OCI-M1 (cell line): ENCODE measurements at regions not wholly inside any gene's neighbourhood (a gene's known extent, or its start where the extent isn't known, plus 50 kb on each side); places are given as distances from the start of the nearest gene placed in this dataset.
A peak's percentile ranks its signal among the peaks of the same experiment; 100 is the strongest.

Source experiments
- DNase-seq: peaks from one replicate; lab custom pipeline; 2025; lab: John Stamatoyannopoulos, UW

DNA sequence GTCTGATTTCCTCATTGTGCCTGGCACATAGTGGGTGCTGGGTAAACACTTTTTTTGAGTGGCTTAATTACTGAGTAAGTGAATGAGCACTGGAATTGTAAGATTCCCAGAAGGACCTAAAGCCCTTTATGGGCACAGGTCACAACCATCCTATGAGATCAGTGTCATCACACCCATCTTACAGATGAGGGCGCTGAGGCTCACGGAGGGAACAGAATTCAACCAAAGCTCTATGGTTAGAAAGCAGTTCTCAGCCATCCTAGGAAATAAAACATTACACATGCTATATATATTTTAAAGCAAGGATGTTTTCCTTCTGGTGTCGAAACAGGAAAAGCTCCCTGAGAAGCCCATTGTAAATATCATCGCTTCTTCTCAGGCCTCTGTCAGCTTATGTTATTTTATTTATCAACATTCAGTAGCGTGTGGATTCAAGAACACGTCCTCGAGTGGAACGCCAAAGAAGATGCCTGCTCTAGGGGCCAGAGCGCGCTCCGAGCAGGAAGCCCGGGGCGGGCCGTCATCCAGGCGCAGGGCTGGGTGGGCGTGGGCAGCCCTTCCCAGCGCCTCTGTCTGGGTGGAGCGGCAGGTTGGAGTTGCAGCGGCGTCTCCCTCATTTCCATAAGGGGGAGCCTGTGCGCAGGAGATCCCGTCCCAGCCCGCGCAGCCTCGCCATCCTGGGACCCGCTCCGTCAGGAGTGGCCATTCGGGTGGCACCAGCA lies 155.8 kb upstream of the SMIM23 start:
- peak; percentile 30 for DNase-seq

- DNase-seq = no peak
These were observed 155.1 kb upstream of the SMIM23 start for GRCh38 chr5:171630350-171631065.

- DNase-seq = peak; percentile 52
These were observed 153.0 kb upstream of the SMIM23 start for GRCh38 chr5:171632616-171633015.

DNA sequence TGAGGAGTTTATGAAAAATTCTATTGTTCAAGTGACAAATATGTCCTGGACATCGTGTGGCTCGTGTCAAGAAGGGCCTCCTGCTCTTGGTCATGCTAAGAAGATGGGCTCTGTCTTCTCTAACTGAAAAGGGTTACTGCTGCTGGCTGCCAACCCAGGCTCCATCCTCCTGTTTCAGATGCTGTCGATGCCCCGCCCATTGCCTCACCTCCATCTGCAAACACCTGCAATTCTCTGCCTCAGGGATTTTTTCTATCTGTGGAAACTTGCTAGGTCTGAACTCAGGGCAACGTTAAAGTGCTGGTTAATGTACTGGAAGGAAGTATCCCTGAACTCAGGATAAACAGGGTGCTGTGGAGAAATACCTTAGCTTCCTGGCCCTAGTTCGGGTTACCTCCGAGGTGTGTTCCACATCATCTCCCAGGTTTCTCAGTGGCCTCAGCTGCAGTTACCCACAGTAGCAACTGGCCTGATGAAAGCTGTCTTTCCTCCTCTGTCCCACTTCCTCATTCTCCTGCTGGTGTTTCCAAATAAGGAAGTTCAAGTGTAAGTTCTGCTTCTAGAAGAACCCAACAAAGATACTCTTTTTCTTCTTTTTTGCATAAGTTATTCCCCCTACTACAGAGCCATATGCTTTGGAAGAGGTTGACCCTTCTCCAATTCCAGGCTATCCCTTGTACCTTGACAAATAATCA lies 151.7 kb upstream of the SMIM23 start:
- peak; percentile 69 for DNase-seq

DNA sequence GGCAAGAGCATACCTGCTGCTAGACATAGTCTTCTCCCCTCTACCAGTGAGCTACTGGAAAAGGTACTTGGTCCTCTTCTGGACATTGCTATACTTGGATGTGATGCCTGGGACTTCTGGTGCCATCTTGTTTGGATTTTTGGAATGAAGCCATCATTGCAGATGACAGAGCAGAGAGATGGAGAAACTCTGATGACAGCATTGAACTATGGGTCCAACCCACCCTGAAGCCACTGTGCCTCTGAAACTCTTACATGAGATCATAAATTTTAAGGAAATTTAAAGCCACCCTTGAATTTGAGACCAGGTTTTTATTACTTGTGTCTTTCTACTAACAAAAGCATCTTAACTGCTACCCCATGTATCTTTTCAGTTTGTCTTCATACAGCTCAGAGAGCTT lies 151.1 kb upstream of the SMIM23 start:
- DNase-seq = no peak

DNA sequence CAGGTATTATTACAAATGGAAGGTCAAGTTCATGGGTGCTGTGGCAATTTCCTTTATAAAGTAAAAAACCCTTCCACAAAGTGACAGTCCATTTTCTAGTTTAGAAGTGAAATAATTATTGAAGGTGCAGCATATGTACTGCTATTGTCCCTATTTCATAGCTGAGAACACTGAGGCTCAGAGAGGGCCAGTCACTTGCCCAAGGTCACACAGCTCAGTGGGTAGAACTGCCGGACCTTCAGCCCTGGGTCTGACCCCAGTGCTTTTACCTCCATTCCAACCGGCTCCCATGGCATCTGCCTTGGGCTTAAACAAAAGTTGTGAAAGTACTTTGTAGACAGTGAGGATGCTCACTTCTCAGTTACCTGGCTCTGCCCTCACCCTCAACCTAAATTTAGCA lies 150.6 kb upstream of the SMIM23 start:
- DNase-seq = no peak

- DNase-seq = peak; percentile 33
These were observed 149.9 kb upstream of the SMIM23 start for GRCh38 chr5:171635561-171636245.

- no peak for DNase-seq
These were observed 147.8 kb upstream of the SMIM23 start for GRCh38 chr5:171637811-171638210.

GRCh38 chr5:171639205-171639621 lies 146.4 kb upstream of the SMIM23 start:
- no peak for DNase-seq

DNA sequence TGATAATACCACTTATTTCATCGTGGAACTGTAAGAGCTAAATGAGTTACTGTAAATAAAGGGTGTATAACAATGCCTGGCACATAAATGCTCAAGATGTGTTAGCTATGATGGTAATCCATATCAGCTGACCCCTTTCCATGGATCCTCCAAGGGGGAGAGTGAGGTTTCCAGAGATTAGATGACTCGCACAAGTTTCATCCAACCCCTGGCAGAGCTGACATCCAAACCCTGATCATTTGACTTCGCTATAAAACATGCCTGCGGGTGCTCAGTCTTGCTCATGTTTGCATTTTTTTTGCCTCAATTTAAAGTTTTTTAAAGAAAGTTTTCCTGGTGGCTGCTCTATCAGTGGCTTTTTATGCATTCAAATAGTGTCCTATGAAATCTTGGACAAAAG lies 145.7 kb upstream of the SMIM23 start:
- no peak for DNase-seq

GRCh38 chr5:171640480-171640879 lies 145.1 kb upstream of the SMIM23 start:
- no peak for DNase-seq

DNA sequence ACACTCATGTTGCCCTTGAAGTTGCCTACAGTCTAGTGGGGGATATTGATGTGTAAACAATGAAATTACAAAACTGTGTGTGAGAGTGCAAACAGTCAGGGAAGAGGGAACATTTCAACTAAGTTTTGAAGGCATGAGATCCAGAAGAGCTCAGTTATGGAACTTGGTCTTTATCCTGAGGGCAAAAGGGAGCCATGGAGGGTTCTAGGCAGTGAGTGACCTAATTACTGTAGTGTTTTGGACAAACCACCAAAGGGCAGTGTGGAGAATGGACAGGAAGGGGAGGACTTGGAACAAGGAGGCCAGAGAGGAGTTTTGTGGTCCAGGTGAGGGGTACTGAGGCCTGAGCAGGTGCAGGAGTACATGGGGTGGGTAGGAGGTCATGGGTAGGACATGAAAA lies 143.7 kb upstream of the SMIM23 start:
- DNase-seq = no peak

DNA sequence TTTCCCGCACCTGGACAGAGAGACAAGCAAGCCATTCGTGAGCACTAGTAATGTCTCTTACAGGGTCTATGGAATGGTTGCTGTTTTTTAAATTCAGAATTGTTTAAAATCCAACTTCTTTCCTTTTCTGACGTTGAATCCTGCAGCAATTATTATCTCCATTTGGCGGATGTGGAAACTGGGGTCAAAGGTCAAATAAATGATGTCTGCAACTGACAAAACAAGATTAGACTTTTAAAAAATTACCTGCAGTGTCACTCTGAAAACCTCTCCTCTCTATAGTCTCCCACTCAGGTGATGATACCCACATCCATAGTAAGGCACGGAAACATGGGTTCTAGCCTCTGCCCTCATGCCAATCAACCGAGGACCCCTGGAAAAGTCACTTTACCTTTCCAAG lies 142.7 kb upstream of the SMIM23 start:
- no peak for DNase-seq

DNA sequence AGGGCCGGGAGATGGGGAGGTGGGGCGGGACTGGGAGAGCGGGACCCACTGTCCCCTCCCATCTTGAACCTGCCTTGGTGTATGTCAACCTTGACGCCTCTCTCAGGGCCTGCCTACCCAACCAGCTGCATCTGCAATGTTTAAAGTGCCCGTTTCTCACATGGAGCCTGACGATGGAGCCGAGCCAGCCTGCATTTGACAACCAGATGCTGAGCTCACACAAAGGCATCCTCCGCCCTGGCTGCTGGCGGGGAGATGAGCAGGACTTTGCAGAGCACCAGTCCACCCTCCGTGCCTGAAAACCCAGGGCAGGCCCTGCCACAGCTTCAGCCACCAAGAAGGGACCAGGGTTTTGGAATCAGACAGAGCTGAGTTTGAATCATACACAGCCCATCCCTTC lies 141.1 kb upstream of the SMIM23 start:
- DNase-seq = no peak

DNA sequence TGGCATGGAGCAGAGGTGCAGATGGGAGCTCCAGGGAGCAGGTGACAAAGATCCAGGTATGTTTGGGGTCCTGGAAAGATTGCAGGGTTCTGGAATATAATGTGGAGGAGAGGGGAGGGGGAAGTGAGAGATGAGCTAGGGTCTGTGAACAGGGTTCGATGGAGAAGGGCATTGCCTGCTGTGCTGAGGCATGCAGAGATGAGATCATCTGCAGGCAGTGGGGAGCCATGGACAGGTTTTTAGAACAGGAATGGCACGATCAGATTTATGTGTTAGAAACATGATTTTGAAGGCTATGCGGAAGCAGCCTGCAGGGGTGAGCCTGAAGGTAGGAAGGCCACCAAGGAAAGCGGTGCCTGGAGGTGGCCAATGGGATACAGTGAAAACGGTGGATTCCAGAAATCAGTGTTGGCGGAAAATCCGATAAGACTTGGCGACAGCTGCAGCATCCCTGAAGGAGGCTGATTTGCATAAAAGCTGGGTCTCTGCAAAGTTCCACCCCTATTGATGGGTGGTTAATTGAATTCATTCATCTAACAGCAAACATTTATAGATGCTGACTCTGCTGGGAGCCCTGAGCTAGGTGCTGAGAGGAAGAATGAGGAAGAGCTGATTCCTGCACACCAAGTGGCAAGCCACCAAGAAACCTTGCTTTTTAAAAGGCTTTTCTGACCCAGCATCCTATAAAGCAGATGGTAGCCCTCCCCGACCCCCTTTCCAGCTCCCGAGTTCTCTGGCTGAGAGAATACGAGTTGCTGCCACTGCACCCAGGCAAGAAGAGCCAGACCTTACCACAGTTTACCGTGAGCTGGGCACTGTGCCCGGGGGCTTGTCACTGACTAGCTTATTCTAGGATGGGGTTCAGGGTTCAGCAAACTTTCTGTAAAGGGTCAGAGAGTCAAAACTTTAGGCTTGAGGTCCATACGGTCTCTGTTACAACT lies 139.2 kb upstream of the SMIM23 start:
- DNase-seq = no peak

DNA sequence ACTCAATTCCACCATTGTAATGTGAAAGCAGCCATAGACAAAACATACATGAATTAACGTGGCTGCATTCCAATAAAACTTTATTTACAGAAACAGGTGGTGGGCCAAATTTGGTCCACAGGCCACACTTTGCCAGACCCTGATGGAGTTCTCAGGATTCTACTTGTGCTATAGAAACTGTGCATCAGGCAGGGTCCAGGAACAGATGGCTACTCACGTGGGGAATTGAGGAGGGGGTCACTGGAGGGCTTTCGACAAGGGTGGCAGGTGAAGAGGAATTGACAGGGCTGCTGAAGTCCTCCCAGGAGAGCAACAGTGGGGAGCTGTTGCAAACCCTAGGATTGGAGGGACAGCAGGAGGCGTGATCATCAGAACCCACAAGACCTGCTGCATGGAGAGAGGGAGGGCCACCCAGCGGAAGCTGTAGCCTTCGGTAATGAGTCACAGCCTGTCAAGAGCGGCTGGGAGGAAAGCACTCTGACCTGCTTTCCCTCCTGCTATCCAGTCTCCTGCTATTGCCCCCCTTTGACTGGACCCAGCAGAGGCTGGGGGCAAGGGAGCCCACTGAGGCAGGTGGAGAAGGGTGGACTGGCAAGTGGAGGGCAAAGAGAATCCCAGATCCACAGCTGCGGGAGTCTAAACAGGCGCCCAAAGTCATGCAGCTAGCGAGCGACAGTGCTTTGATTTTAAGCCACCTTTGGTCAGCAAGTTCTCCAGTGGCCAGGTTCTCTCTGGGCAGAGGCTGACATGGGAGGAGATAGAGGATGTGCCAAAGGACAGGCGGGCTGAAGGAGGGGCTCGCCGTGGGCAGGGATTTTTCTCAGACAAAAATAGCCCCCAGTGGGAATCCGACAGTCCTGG lies 138.3 kb upstream of the SMIM23 start:
- no peak for DNase-seq

DNA sequence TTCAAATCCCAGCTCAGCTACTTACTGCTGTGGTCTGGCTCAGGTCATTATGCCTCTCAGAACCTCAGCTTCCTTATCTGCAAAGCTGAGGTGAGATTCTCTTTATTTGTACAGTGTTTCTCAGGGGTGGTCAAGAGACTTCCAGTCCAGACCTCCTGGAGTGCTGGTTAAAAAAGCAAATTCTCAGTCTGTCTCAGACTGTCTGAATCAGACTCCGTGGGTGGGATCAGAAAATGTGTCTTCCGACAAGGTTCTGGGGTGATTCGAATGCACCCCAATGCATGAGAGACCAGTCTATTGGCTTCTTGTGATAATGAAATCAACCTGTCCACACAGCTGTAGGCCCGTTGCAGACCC lies 137.7 kb upstream of the SMIM23 start:
- no peak for DNase-seq

DNA sequence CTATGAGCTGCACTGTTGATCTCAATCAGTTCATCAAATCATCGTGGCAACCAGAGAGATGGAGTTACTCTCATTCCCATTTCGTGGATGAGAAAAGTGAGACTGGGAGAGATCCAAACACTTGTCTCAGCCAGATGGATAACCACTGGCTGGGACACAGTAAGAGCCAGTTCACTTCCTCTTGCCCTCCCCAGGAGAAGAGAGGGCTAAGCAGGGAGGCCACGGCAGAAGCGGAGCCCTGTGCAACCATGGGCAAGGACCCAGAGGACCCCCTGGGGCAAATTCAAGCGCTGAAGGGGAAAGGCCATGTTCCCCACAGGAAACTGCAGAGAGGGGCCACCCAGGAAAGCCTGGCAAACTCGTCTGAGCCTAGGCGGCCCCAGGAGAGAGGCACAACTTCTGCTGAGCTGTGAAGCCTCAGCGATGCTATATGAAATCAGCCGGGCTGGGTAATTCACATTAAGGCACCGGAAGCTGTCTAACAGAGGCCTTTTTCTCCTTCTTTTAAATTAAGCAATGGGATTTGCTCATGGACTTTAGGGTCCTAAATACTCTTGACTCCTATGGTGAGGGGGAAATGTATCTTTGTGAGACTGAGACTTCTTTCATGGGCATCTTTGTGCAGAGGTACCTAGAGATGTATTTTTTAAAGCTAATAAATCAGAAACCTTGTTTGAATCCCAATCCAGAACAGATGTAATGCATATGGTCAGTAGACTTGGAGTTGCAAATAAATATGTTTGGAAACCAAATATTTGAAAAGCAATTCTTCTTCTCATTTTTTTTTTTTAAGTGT lies 137.1 kb upstream of the SMIM23 start:
- DNase-seq = no peak

GRCh38 chr5:171649075-171649401 lies 136.6 kb upstream of the SMIM23 start:
- no peak for DNase-seq

DNA sequence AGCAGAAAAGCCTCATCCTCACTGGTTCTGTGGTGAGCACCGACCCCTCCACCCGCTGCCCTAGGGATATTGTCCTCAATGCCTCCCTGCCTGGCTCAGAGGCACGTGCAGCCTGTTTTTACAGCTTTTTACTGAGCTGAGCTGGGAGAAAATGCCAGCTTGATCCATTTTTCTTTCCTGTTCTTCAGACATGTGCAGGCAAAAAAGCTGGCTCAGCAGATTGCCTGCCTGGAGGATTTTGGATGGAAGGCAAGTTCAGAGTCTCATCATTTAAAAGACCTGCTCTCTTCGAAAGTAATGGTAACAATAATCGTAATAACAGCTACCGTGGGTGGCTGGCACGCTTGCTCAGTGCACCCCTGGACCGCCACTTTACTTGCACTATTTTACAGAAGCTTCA lies 135.0 kb upstream of the SMIM23 start:
- no peak for DNase-seq
